Mammary epithelial cell (primary cell): ENCODE measurements at regions not wholly inside any gene's neighbourhood (a gene's known extent, or its start where the extent isn't known, plus 50 kb on each side); places are given as distances from the start of the nearest gene placed in this dataset.
"Not testable (repeated sequence)": the region's sequence is repeated elsewhere in the genome, so short reads cannot be mapped to it uniquely, and the experiment has no call there.

ENCODE experiments used
- EZH2 ChIP-seq: IDR thresholded peaks from 2 replicates; pipeline ENCODE4 v1.6.1; 2012; ENCODE audit warnings: low read length, inconsistent platforms, borderline replicate concordance
- TF ChIP-seq, protein P1 (sequence below), 2 donors: IDR thresholded peaks in 1 of 2; conservative IDR thresholded peaks in 1 of 2; 2 replicates each; pipeline ENCODE4 v1.5.1; 2011 to 2012; ENCODE audit warnings: inconsistent platforms in 2 of 2, low read length in 2 of 2, mild to moderate bottlenecking in 2 of 2, control low read depth in 1 of 2, low read depth in 1 of 2; ENCODE audit not compliant: insufficient read depth in 1 of 2; ENCODE audit errors: extremely low read depth in 1 of 2

DNA sequence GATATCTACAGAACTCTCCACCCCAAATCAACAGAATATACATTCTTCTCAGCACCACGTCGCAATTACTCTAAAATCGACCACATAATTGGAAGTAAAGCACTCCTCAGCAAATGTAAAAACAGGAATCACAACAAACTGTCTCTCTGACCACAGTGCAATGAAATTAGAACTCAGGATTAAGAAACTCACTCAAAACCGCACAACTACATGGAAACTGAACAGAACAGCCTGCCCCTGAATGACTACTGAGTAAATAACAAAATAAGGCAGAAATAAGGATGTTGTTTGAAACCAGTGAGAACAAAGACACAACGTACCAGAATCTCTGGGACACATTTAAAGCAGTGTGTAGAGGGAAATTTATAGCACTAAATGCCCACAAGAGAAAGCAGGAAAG lies 156.3 kb upstream of the SPRY1 start:
- TF ChIP-seq, protein P1, sequence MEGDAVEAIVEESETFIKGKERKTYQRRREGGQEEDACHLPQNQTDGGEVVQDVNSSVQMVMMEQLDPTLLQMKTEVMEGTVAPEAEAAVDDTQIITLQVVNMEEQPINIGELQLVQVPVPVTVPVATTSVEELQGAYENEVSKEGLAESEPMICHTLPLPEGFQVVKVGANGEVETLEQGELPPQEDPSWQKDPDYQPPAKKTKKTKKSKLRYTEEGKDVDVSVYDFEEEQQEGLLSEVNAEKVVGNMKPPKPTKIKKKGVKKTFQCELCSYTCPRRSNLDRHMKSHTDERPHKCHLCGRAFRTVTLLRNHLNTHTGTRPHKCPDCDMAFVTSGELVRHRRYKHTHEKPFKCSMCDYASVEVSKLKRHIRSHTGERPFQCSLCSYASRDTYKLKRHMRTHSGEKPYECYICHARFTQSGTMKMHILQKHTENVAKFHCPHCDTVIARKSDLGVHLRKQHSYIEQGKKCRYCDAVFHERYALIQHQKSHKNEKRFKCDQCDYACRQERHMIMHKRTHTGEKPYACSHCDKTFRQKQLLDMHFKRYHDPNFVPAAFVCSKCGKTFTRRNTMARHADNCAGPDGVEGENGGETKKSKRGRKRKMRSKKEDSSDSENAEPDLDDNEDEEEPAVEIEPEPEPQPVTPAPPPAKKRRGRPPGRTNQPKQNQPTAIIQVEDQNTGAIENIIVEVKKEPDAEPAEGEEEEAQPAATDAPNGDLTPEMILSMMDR (conservative IDR thresholded peaks at IDR 0.05 in 1 of 2, IDR thresholded peaks at IDR 0.05 in 1 of 2; ENCODE audit: extremely low read depth in 1 of 2, insufficient read depth in 1 of 2, low read depth in 1 of 2, low read length in 2 of 2), result not testable (repeated sequence)
- not testable (repeated sequence) for TF ChIP-seq EZH2
